Adipocyte (in vitro differentiated cells): ENCODE measurements at regions not wholly inside any gene's neighbourhood (a gene's known extent, or its start where the extent isn't known, plus 50 kb on each side); places are given as distances from the start of the nearest gene placed in this dataset.
"Not testable (repeated sequence)": the region's sequence is repeated elsewhere in the genome, so short reads cannot be mapped to it uniquely, and the experiment has no call there.

Experiments
- DNase-seq: peaks from one replicate; pipeline ENCODE4 v3.0.0-alpha.2; 2015; ENCODE audit warnings: low read depth
- H3K27me3 ChIP-seq: replicated peaks from 2 replicates; pipeline ENCODE4 v1.7.0; 2013; ENCODE audit warnings: mild to moderate bottlenecking, low read length, moderate library complexity; ENCODE audit not compliant: control insufficient read depth, insufficient read depth
- H3K36me3 ChIP-seq: 2 replicates; pipeline ENCODE4 v1.7.0; 2013; ENCODE audit warnings: low read length, mild to moderate bottlenecking, moderate library complexity; ENCODE audit not compliant: control insufficient read depth, insufficient read depth, severe bottlenecking
- H3K4me1 ChIP-seq: 2 replicates; pipeline ENCODE4 v1.7.0; 2013; ENCODE audit warnings: mild to moderate bottlenecking, low read length, moderate library complexity; ENCODE audit not compliant: control insufficient read depth, insufficient read depth
- H3K4me3 ChIP-seq: 2 replicates; pipeline ENCODE4 v1.7.0; 2013; ENCODE audit warnings: mild to moderate bottlenecking, low read length, moderate library complexity
- H3K9ac ChIP-seq: 2 replicates; pipeline ENCODE4 v1.7.0; 2013; ENCODE audit warnings: mild to moderate bottlenecking, low read length, moderate library complexity
- H3K9me3 ChIP-seq: 2 replicates; pipeline ENCODE4 v1.7.0; 2013; ENCODE audit warnings: mild to moderate bottlenecking, low read length, moderate library complexity; ENCODE audit not compliant: control insufficient read depth

GRCh38 chr16:86951041-86951822 is 366.0 kb downstream of the C16orf95 start:
- Histone ChIP-seq H3K36me3 (no peaks in the 10 kb centered on the region), H3K27me3 (no peaks in the 10 kb centered on the region), H3K9me3 (peaks cover 7% of the 10 kb centered on the region), H3K4me3 (peak overlapping the region; percentile 18), H3K4me1 (peaks cover 23% of the 10 kb centered on the region), H3K9ac (no peak overlapping the region)
- no peak for DNase-seq

- H3K4me3 ChIP-seq = peak overlapping the region; percentile 18
- H3K9me3 ChIP-seq = peaks cover 12% of the 10 kb centered on the region
- peaks cover 19% of the 10 kb centered on the region for H3K4me1 ChIP-seq
- peaks cover 5% of the 10 kb centered on the region for H3K27me3 ChIP-seq
- H3K36me3 ChIP-seq = no peaks in the 10 kb centered on the region
- H3K9ac ChIP-seq = no peak overlapping the region
- peak; percentile 96 for DNase-seq
Observed at GRCh38 chr16:86951831-86952598, 365.2 kb downstream of the C16orf95 start.

GRCh38 chr16:86952769-86953168 is 364.4 kb downstream of the C16orf95 start:
- no peaks in the 10 kb centered on the region for H3K36me3 ChIP-seq
- no peak overlapping the region for H3K9ac ChIP-seq
- H3K4me3 ChIP-seq = peak overlapping the region; percentile 18
- H3K9me3 ChIP-seq = peaks cover 12% of the 10 kb centered on the region
- peaks cover 9% of the 10 kb centered on the region for H3K27me3 ChIP-seq
- H3K4me1 ChIP-seq = peaks cover 19% of the 10 kb centered on the region
- DNase-seq = peak; percentile 18

GRCh38 chr16:86953631-86954391 is 363.4 kb downstream of the C16orf95 start:
- Histone ChIP-seq H3K36me3 (no peaks in the 10 kb centered on the region), H3K4me1 (peaks cover 19% of the 10 kb centered on the region), H3K9ac (no peak overlapping the region), H3K27me3 (peaks cover 18% of the 10 kb centered on the region), H3K9me3 (peaks cover 12% of the 10 kb centered on the region), H3K4me3 (no peak overlapping the region)
- DNase-seq = no peak

GRCh38 chr16:86955136-86955855 is 361.9 kb downstream of the C16orf95 start:
- H3K4me1 ChIP-seq = peaks cover 19% of the 10 kb centered on the region
- H3K4me3 ChIP-seq = no peak overlapping the region
- H3K9ac ChIP-seq = no peak overlapping the region
- no peaks in the 10 kb centered on the region for H3K36me3 ChIP-seq
- no peak for DNase-seq
- peaks cover 31% of the 10 kb centered on the region for H3K27me3 ChIP-seq
- H3K9me3 ChIP-seq = peaks cover 12% of the 10 kb centered on the region

- H3K9me3 ChIP-seq = peaks cover 12% of the 10 kb centered on the region
- no peak for DNase-seq
- no peaks in the 10 kb centered on the region for H3K36me3 ChIP-seq
- peaks cover 37% of the 10 kb centered on the region for H3K27me3 ChIP-seq
- H3K4me1 ChIP-seq = peaks cover 25% of the 10 kb centered on the region
- no peak overlapping the region for H3K4me3 ChIP-seq
- no peak overlapping the region for H3K9ac ChIP-seq
Observed at GRCh38 chr16:86956437-86956836, 360.8 kb downstream of the C16orf95 start.

GRCh38 chr16:86957662-86958198 is 359.5 kb downstream of the C16orf95 start:
- peaks cover 12% of the 10 kb centered on the region for H3K9me3 ChIP-seq
- H3K36me3 ChIP-seq, H3K4me3 ChIP-seq, DNase-seq, H3K9ac ChIP-seq: not testable (repeated sequence)
- peaks cover 12% of the 10 kb centered on the region for H3K4me1 ChIP-seq
- H3K27me3 ChIP-seq = peaks cover 50% of the 10 kb centered on the region

- no peak overlapping the region for H3K9ac ChIP-seq
- DNase-seq = no peak
- peaks cover 56% of the 10 kb centered on the region for H3K27me3 ChIP-seq
- peaks cover 6% of the 10 kb centered on the region for H3K4me1 ChIP-seq
- peaks cover 12% of the 10 kb centered on the region for H3K9me3 ChIP-seq
- H3K4me3 ChIP-seq = no peak overlapping the region
- H3K36me3 ChIP-seq = no peaks in the 10 kb centered on the region
Observed at GRCh38 chr16:86958423-86958822, 358.8 kb downstream of the C16orf95 start.

GRCh38 chr16:86959091-86959651 is 358.0 kb downstream of the C16orf95 start:
- Histone ChIP-seq H3K9ac (no peak overlapping the region), H3K9me3 (peaks cover 12% of the 10 kb centered on the region), H3K36me3 (no peaks in the 10 kb centered on the region), H3K4me3 (no peak overlapping the region), H3K27me3 (peaks cover 59% of the 10 kb centered on the region), H3K4me1 (peaks cover 6% of the 10 kb centered on the region)
- no peak for DNase-seq

- Histone ChIP-seq H3K36me3 (no peaks in the 10 kb centered on the region), H3K9me3 (peaks cover 12% of the 10 kb centered on the region), H3K27me3 (peaks cover 62% of the 10 kb centered on the region), H3K4me1 (peaks cover 6% of the 10 kb centered on the region), H3K4me3 (no peak overlapping the region), H3K9ac (no peak overlapping the region)
- no peak for DNase-seq
Observed at GRCh38 chr16:86959729-86960128, 357.5 kb downstream of the C16orf95 start.
